LNCAP (cell line): ENCODE measurements at regions not wholly inside any gene's neighbourhood (a gene's known extent, or its start where the extent isn't known, plus 50 kb on each side); places are given as distances from the start of the nearest gene placed in this dataset.

Experiments used
- CTCF ChIP-seq: fragments of 450-650 bp; IDR thresholded peaks from 2 replicates; pipeline ENCODE4 v1.5.1; 2017; ENCODE audit warnings: mild to moderate bottlenecking

GRCh38 chr22:47762141-47762540, 999.7 kb downstream of the TBC1D22A start:
- no peak for TF ChIP-seq CTCF

- TF ChIP-seq CTCF, result no peak
Measured at GRCh38 chr22:47759909-47760308, 997.5 kb downstream of the TBC1D22A start.

- TF ChIP-seq CTCF, result no peak
Measured at GRCh38 chr22:47757741-47758140, 995.3 kb downstream of the TBC1D22A start.

GRCh38 chr22:47750086-47750485, 987.6 kb downstream of the TBC1D22A start:
- TF ChIP-seq CTCF, result no peak

GRCh38 chr22:47748957-47749356, 986.5 kb downstream of the TBC1D22A start:
- no peak for TF ChIP-seq CTCF

GRCh38 chr22:47748271-47748670, 985.8 kb downstream of the TBC1D22A start:
- no peak for TF ChIP-seq CTCF

GRCh38 chr22:47740109-47740805, 977.8 kb downstream of the TBC1D22A start:
- no peak for TF ChIP-seq CTCF
